ENCODE measurements at regions not wholly inside any gene's neighbourhood (a gene's known extent, or its start where the extent isn't known, plus 50 kb on each side); places are given as distances from the start of the nearest gene placed in this dataset.

DNA sequence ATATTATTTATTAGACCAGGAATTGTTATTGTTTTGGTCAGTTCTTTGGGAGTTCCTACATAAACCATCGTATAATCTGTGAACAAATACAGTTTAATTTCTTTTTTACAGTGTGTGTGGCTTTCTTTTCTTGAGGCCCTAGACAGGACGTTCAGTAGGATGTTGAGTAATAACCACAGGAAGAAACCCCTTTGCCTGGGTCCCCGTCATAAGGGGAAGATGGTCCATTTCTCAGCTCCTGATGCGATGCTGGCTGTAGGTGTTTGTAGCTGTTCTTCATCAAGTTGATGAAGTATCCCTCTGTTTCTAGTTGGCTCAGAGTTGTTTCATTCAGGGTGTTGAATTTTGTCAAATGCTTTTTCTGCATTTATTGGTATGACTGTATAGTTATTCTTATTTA is 219.7 kb upstream of the ADARB2 start:
- TF ChIP-seq FOXK2 (IDR thresholded peaks at IDR 0.05) (no peak), ZNF384 (IDR thresholded peaks at IDR 0.05) (no peak), TARDBP (IDR thresholded peaks at IDR 0.05) (no peak), BHLHE40 (IDR thresholded peaks at IDR 0.05; ENCODE audit: borderline replicate concordance) (no peak), ELF4 (IDR thresholded peaks at IDR 0.05) (no peak), ARNT (IDR thresholded peaks at IDR 0.05) (no peak), SP1 (IDR thresholded peaks at IDR 0.05) (no peak)
